ENCODE measurements at regions not wholly inside any gene's neighbourhood (a gene's known extent, or its start where the extent isn't known, plus 50 kb on each side); places are given as distances from the start of the nearest gene placed in this dataset.
"Not testable (repeated sequence)": the region's sequence is repeated elsewhere in the genome, so short reads cannot be mapped to it uniquely, and the experiment has no call there.

- no peak for DNase-seq
Observed at GRCh38 chr12:24356240-24356804, 406.9 kb upstream of the SOX5 start.

- no peak for DNase-seq
Observed at GRCh38 chr12:24352363-24352762, 402.9 kb upstream of the SOX5 start.

GRCh38 chr12:24349051-24349799 is 399.8 kb upstream of the SOX5 start:
- no peak for DNase-seq

- not testable (repeated sequence) for DNase-seq
Observed at GRCh38 chr12:24348180-24348579, 398.7 kb upstream of the SOX5 start.

- no peak for DNase-seq
Observed at GRCh38 chr12:24328261-24328660, 378.8 kb upstream of the SOX5 start.

- no peak for DNase-seq
Observed at GRCh38 chr12:24325331-24325730, 375.9 kb upstream of the SOX5 start.

- no peak for DNase-seq
Observed at GRCh38 chr12:24307716-24308335, 358.4 kb upstream of the SOX5 start.

- no peak for DNase-seq
Observed at GRCh38 chr12:24307153-24307552, 357.7 kb upstream of the SOX5 start.

GRCh38 chr12:24306001-24306400 is 356.5 kb upstream of the SOX5 start:
- DNase-seq = no peak

- no peak for DNase-seq
Observed at GRCh38 chr12:24304285-24304684, 354.8 kb upstream of the SOX5 start.

GRCh38 chr12:24302708-24303107 is 353.2 kb upstream of the SOX5 start:
- DNase-seq = no peak

- no peak for DNase-seq
Observed at GRCh38 chr12:24297516-24297915, 348.0 kb upstream of the SOX5 start.

GRCh38 chr12:24293549-24293948 is 344.1 kb upstream of the SOX5 start:
- DNase-seq = no peak

GRCh38 chr12:24287963-24288362 is 338.5 kb upstream of the SOX5 start:
- no peak for DNase-seq

- no peak for DNase-seq
Observed at GRCh38 chr12:24285448-24285847, 336.0 kb upstream of the SOX5 start.

GRCh38 chr12:24281341-24281740 is 331.9 kb upstream of the SOX5 start:
- no peak for DNase-seq

GRCh38 chr12:24280056-24280842 is 330.8 kb upstream of the SOX5 start:
- no peak for DNase-seq

GRCh38 chr12:24278832-24279231 is 329.4 kb upstream of the SOX5 start:
- no peak for DNase-seq

GRCh38 chr12:24270965-24271364 is 321.5 kb upstream of the SOX5 start:
- no peak for DNase-seq

GRCh38 chr12:24270464-24270863 is 321.0 kb upstream of the SOX5 start:
- DNase-seq = no peak

GRCh38 chr12:24268663-24269186 is 319.3 kb upstream of the SOX5 start:
- no peak for DNase-seq

- no peak for DNase-seq
Observed at GRCh38 chr12:24266982-24267381, 317.5 kb upstream of the SOX5 start.

GRCh38 chr12:24256684-24257083 is 307.2 kb upstream of the SOX5 start:
- DNase-seq = no peak
